Body of pancreas (tissue), 4 donors: ENCODE measurements at regions not wholly inside any gene's neighbourhood (a gene's known extent, or its start where the extent isn't known, plus 50 kb on each side); places are given as distances from the start of the nearest gene placed in this dataset.

Experiments
- ATAC-seq: fragments of 150-250 bp; one replicate; pipeline ENCODE4 v1.9.1; 2016
- DNase-seq, 4 donors: peaks; one replicate each; pipeline ENCODE4 v3.0.0-alpha.2; 2019
- H3K27ac ChIP-seq, 4 donors: fragments of 200-600 bp; sonication (generic); 1 replicate in 3 of 4; 2 replicates in 1 of 4; pipeline versions ENCODE4 v1.5.1 to v1.6.1; 2016 to 2019; ENCODE audit warnings: mild to moderate bottlenecking in 1 of 4, mixed read lengths in 1 of 4, moderate library complexity in 1 of 4
- H3K27me3 ChIP-seq, 2 donors: fragments of 200-600 bp; sonication (generic); one replicate each; pipeline ENCODE4 v1.6.0; 2016; ENCODE audit warnings: mild to moderate bottlenecking in 1 of 2
- H3K36me3 ChIP-seq, 2 donors: fragments of 200-600 bp; sonication (generic); replicated peaks in 1 of 2; 2 replicates each; pipeline ENCODE4 v1.5.1; 2016; ENCODE audit warnings: low read depth in 2 of 2; ENCODE audit not compliant: insufficient read depth in 1 of 2
- H3K4me1 ChIP-seq: fragments of 200-600 bp; sonication (generic); one replicate; pipeline ENCODE4 v1.6.0; 2016
- H3K4me3 ChIP-seq, 2 donors: fragments of 200-600 bp; sonication (generic); 1 replicate in 1 of 2; 2 replicates in 1 of 2; pipeline ENCODE4 v1.5.1; 2016 to 2019
- H3K9me3 ChIP-seq, 3 donors: fragments of 200-600 bp; sonication (generic); 1 replicate in 2 of 3; 2 replicates in 1 of 3; pipeline ENCODE4 v1.5.1; 2016
- POLR2A ChIP-seq, 3 donors: fragments of 450-650 bp; IDR thresholded peaks; one replicate each; pipeline ENCODE4 v1.6.1; 2016; ENCODE audit warnings: antibody characterized with exemption in 3 of 3, mild to moderate bottlenecking in 2 of 3
- WGBS, 2 donors: methylation state at CpG; one replicate each; pipeline ENCODE4 v1.1.5; 2017; 5-methylcytosine and 5-hydroxymethylcytosine counted together
- intact Hi-C: fragments of 100-400 bp; cut with DNase I; formaldehyde crosslinking; loops from one replicate; pipeline ENCODE4 v1.15.1; 2023
- TF ChIP-seq, protein P1 (sequence below), 7 experiments: fragments of 450-650 bp in 4 of 7; fragments of 200-600 bp in 3 of 7; sonication (generic) in 3 of 7; IDR thresholded peaks; one replicate each; pipeline ENCODE4 v1.5.1; 2016 to 2019; ENCODE audit warnings: antibody characterized with exemption in 7 of 7

DNA sequence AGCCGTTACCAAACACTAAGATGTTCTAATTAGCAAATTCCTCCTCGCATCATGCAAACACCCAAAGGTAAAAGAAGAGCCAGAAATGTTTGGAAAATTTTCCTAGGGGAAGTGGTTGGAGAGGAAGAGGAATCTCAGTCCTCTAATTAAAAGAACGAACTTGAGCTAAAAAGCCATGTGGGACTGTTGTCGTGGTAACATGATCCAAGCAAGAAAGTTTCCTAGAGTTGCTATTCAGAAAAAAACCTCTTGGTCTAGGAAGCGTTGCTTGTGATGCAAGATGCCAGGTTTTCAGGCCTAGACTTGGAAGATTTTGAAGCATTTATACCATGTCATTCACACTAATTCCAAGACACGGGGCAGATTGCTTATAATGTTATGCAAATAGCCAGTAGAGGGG is 106.8 kb upstream of the DOK5 start:
- DNase-seq (no peak), ATAC-seq (no peak)
- WGBS, 2 donors = 53 to 59% methylated on average over 6 of the region's 6 CpGs
- no peaks in the 10 kb centered on the region for H3K9me3 ChIP-seq
- H3K27me3 ChIP-seq = no peaks in the 10 kb centered on the region
- intact Hi-C loops = no loop called here
- no peak overlapping the region for H3K27ac ChIP-seq
- no peak overlapping the region for H3K4me3 ChIP-seq
- no peaks in the 10 kb centered on the region for H3K4me1 ChIP-seq
- TF ChIP-seq, protein P1, sequence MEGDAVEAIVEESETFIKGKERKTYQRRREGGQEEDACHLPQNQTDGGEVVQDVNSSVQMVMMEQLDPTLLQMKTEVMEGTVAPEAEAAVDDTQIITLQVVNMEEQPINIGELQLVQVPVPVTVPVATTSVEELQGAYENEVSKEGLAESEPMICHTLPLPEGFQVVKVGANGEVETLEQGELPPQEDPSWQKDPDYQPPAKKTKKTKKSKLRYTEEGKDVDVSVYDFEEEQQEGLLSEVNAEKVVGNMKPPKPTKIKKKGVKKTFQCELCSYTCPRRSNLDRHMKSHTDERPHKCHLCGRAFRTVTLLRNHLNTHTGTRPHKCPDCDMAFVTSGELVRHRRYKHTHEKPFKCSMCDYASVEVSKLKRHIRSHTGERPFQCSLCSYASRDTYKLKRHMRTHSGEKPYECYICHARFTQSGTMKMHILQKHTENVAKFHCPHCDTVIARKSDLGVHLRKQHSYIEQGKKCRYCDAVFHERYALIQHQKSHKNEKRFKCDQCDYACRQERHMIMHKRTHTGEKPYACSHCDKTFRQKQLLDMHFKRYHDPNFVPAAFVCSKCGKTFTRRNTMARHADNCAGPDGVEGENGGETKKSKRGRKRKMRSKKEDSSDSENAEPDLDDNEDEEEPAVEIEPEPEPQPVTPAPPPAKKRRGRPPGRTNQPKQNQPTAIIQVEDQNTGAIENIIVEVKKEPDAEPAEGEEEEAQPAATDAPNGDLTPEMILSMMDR (IDR thresholded peaks at IDR 0.05) = no peak
- TF ChIP-seq POLR2A (IDR thresholded peaks at IDR 0.05) = no peak
- H3K36me3 ChIP-seq = no peaks in the 10 kb centered on the region

DNA sequence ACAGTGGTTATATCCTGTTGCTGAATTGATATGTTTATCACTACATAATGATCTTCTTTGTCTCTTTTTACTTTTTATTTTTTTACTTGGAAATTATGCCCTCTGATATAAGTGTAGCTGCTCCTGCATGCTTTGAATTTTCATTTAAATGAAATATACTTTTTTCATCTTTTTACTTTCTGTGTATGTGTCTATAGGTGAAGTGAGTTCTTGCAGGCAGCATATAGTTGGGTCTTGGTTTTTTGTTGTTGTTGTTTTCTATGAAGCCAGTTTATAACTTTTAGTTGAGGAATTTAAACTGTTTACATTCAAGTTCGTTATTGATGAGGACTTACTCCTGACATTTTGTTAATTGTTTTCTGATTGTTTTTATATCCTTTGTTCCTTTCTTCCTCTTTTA is 103.1 kb upstream of the DOK5 start:
- DNase-seq (no peak), ATAC-seq (no peak)
- H3K27me3 ChIP-seq = no peaks in the 10 kb centered on the region
- no peaks in the 10 kb centered on the region for H3K36me3 ChIP-seq
- 42 to 50% methylated on average over 1 of the region's 1 CpG for WGBS, 2 donors
- no peak for TF ChIP-seq POLR2A (IDR thresholded peaks at IDR 0.05)
- TF ChIP-seq, protein P1 (IDR thresholded peaks at IDR 0.05) = no peak
- no peak overlapping the region for H3K27ac ChIP-seq
- intact Hi-C loops = no loop called here
- H3K4me3 ChIP-seq = no peak overlapping the region
- no peaks in the 10 kb centered on the region for H3K9me3 ChIP-seq
- H3K4me1 ChIP-seq = no peaks in the 10 kb centered on the region

DNA sequence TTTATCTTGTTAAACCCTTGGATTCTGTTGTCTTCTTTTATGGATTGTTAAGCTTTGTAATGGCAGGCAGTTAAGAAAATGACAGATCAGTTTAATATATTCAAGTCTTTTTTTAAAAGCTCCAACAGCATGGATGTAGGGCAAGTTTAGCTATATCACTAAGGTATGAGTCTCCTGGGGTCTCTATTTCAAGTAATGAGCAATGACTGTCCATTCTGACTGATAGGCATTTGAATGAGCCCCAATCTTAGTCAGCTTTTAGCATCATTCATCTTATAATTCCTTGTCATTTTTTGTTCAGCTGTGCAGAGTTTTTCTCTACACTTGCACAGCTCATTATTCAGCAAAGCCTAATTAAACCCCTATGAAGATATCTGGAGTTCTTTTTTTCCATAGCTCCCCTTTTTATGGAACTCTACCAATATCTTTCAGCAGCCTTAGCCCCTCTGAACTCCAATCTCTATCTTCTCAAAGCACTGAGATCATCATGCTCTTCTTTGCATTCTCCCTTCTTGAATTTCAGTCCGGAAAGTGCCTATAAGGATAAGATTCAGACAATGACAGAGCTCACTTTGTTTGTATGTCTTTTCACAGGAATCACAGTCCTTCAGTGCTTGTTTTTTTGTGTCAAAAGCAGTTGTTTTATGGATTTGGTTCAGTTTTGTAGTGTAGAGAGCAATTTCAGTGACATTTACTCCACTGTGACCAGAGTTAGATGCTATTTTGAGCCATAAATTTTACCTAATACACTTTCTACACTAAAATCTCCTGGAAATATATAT is 97.2 kb upstream of the DOK5 start:
- no peaks in the 10 kb centered on the region for H3K9me3 ChIP-seq
- H3K4me3 ChIP-seq = no peak overlapping the region
- peaks cover 7% of the 10 kb centered on the region for H3K4me1 ChIP-seq
- DNase-seq = no peak
- H3K36me3 ChIP-seq = no peaks in the 10 kb centered on the region
- H3K27ac ChIP-seq = no peak overlapping the region
- intact Hi-C loops = no loop called here
- ATAC-seq = no peak
- no peaks in the 10 kb centered on the region for H3K27me3 ChIP-seq
- WGBS, 2 donors = 64 to 84% methylated on average over 1 of the region's 1 CpG
- TF ChIP-seq, protein P1 (IDR thresholded peaks at IDR 0.05) = no peak
- TF ChIP-seq POLR2A (IDR thresholded peaks at IDR 0.05) = no peak

DNA sequence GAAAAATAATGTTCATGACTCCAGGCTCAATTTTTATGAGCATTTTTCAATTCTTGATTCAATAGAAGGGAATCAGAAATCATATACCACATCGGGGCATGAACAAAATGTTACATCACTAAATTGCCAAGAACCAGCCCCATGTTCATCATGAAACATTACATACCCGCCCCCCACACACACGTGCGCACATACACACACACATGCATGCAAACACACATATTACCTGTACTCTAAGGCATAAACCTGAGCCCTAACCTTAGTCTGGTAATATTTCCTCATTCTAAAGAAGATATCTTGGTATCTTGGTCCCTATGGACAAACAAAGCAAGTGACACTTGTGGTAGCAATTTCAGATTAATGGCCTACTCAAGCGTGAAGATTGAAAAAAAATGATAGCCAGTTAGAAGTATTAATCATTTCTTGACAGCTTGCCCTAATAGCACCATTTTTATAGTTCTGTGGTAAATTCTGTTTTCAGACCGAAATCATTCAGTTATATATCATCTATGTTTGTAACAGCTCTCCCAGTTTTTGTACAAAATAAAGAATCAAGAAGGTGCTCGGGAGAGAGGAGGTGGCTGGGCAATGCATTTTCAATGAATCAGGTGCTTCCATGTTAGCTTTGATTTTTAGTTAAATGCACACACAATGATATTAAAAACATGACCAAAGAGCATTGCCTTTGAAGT is 95.4 kb upstream of the DOK5 start:
- Histone ChIP-seq H3K4me1 (peaks cover 7% of the 10 kb centered on the region), H3K9me3 (no peaks in the 10 kb centered on the region), H3K27ac (no peak overlapping the region), H3K4me3 (no peak overlapping the region), H3K27me3 (no peaks in the 10 kb centered on the region), H3K36me3 (no peaks in the 10 kb centered on the region)
- no peak for DNase-seq
- ATAC-seq = no peak
- TF ChIP-seq POLR2A (IDR thresholded peaks at IDR 0.05) = no peak
- TF ChIP-seq, protein P1 (IDR thresholded peaks at IDR 0.05) = no peak
- WGBS, 2 donors = 73 to 75% methylated on average over 7 of the region's 7 CpGs
- intact Hi-C loops = no loop called here
